Panc1 (cell line): ENCODE measurements at regions not wholly inside any gene's neighbourhood (a gene's known extent, or its start where the extent isn't known, plus 50 kb on each side); places are given as distances from the start of the nearest gene placed in this dataset.

Experiments used
- POLR2AphosphoS5 ChIP-seq: IDR thresholded peaks from 2 replicates; pipeline ENCODE4 v1.6.1; 2012; ENCODE audit warnings: mild to moderate bottlenecking, low read depth, low read length, moderate library complexity
- TCF7L2 ChIP-seq: IDR thresholded peaks from 2 replicates; pipeline ENCODE4 v1.6.1; 2011; ENCODE audit warnings: mild to moderate bottlenecking, low read depth, low read length, inconsistent platforms
- TF ChIP-seq, protein P1 (sequence below), 2 experiments: IDR thresholded peaks; 2 replicates each; pipeline ENCODE4 v1.6.1; 2011 to 2012; ENCODE audit warnings: low read depth in 2 of 2, control low read depth in 1 of 2, low read length in 1 of 2, mild to moderate bottlenecking in 1 of 2, moderate library complexity in 1 of 2; ENCODE audit not compliant: insufficient read depth in 1 of 2
- TF ChIP-seq, protein P2 (sequence below): fragments of 450-650 bp; IDR thresholded peaks from 2 replicates; pipeline ENCODE4 v1.5.1; 2017; ENCODE audit warnings: mild to moderate bottlenecking

DNA sequence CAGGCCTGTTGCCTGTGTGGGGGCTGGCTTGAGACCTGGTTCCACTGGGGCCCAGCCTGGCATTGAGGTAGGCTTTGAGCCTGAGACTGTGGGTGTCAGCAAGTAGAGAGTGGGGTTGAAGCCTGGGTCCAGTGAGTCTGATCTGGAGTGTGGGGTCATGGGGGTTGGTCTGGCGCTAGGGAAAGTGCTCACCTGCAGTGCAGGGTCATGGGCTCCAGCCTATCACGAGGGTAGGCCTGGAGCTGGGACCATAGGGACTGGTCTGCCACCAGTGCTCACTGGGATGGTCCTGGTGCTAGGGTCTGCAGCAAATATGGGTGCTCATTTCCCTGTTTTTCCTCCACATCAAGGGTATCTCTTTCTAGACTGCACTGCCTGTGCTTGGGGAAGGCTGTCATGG lies 95.4 kb upstream of the KLF14 start:
- TF ChIP-seq, protein P1, sequence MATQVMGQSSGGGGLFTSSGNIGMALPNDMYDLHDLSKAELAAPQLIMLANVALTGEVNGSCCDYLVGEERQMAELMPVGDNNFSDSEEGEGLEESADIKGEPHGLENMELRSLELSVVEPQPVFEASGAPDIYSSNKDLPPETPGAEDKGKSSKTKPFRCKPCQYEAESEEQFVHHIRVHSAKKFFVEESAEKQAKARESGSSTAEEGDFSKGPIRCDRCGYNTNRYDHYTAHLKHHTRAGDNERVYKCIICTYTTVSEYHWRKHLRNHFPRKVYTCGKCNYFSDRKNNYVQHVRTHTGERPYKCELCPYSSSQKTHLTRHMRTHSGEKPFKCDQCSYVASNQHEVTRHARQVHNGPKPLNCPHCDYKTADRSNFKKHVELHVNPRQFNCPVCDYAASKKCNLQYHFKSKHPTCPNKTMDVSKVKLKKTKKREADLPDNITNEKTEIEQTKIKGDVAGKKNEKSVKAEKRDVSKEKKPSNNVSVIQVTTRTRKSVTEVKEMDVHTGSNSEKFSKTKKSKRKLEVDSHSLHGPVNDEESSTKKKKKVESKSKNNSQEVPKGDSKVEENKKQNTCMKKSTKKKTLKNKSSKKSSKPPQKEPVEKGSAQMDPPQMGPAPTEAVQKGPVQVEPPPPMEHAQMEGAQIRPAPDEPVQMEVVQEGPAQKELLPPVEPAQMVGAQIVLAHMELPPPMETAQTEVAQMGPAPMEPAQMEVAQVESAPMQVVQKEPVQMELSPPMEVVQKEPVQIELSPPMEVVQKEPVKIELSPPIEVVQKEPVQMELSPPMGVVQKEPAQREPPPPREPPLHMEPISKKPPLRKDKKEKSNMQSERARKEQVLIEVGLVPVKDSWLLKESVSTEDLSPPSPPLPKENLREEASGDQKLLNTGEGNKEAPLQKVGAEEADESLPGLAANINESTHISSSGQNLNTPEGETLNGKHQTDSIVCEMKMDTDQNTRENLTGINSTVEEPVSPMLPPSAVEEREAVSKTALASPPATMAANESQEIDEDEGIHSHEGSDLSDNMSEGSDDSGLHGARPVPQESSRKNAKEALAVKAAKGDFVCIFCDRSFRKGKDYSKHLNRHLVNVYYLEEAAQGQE (IDR thresholded peaks at IDR 0.05; ENCODE audit: insufficient read depth in 1 of 2, low read depth in 2 of 2, low read length in 1 of 2): no peak
- TF ChIP-seq, protein P2, sequence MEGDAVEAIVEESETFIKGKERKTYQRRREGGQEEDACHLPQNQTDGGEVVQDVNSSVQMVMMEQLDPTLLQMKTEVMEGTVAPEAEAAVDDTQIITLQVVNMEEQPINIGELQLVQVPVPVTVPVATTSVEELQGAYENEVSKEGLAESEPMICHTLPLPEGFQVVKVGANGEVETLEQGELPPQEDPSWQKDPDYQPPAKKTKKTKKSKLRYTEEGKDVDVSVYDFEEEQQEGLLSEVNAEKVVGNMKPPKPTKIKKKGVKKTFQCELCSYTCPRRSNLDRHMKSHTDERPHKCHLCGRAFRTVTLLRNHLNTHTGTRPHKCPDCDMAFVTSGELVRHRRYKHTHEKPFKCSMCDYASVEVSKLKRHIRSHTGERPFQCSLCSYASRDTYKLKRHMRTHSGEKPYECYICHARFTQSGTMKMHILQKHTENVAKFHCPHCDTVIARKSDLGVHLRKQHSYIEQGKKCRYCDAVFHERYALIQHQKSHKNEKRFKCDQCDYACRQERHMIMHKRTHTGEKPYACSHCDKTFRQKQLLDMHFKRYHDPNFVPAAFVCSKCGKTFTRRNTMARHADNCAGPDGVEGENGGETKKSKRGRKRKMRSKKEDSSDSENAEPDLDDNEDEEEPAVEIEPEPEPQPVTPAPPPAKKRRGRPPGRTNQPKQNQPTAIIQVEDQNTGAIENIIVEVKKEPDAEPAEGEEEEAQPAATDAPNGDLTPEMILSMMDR: no peak
- no peak for TF ChIP-seq POLR2AphosphoS5
- no peak for TF ChIP-seq TCF7L2
